Stimulated activated CD4-positive, alpha-beta T cell treated with anti-CD3 and anti-CD28 coated beads, Interleukin-15, amount 100 ng/mL, for 48 hours (primary cell): ENCODE measurements at regions not wholly inside any gene's neighbourhood (a gene's known extent, or its start where the extent isn't known, plus 50 kb on each side); places are given as distances from the start of the nearest gene placed in this dataset.
"Not testable (repeated sequence)": the region's sequence is repeated elsewhere in the genome, so short reads cannot be mapped to it uniquely, and the experiment has no call there.

Experiments
- DNase-seq, 2 donors: peaks; one replicate each; pipeline ENCODE4 v3.0.0-alpha.2; 2020; ENCODE audit warnings: low read depth in 2 of 2

DNA sequence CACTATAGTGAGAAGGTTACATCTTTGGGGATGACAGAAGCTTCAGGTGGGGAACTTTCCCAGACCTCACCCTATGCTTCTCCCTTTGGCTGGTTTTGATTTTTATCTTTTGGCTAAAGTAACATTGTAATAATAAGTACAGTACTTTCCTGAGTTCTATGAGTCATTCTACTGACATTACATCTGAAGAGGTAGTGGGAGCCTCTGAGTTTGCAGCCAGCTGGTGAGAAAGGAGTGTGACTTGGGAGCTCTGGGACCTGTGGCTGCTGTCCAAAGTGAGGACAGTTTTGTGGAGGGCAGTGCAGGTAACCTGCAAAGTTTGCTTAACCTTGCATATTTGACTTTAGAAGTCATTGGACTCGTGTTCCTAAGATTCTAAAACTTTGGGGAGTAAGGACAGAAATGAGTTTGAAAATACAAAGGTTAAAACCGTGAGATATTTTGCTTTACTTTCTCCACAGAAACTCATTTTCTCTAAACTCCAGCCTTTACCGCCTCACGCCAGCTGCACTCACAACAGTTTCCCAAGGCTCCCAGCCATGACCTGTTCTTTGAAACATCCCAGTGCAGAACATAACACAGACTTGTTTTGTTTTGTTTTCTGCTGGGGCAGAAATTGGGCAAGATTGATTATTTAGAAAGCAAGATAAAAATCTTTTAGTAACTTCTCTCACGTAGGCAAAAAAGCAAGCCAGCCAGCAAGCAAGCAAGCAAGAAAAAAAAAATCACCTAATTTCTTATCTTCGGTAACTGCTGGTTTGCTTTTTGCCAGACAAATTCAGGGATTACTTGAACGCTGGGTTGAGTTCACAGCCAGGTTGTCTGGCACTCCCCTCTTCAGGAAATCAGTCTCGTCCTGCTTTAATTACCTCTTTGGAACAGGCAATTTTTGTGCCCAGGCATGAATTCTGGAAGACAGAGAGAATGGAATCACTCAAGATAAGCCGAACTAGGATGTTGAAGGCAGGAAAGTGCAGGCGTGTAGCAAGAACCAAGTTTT is 478.3 kb upstream of the ISX start:
- DNase-seq: no peak

DNA sequence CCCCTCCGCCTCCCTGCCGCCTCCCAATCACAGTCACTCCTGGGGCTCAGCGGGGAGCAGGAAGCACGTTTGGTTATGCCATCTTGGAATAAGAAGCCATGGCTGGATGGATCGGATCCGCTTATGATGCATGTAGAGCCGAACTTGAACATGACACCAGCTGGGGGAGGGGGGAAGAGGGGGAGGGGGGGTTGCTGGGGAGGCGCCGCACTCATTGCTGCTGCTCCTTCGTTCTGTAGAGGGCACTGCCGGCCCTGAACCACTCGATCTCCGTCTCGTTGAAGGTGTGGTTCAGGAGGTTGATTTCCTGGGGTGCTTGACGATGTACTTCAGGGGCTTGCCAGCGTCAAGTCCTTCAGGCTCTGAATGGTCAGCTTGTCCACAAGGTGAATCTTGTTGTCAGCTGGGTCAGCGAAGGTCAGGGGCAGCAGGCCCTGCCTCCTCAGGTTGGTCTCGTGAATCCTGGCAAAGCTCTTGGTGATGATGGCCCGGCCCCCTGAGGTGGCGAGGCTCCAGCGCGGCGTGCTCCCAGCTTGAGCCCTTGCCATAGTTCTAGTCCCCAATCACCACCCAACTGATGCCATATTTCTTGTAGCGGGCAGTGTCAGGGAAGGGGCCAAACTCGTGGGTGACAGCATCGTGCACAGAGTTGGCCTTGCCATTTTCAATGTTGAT is 476.9 kb upstream of the ISX start:
- DNase-seq: no peak

DNA sequence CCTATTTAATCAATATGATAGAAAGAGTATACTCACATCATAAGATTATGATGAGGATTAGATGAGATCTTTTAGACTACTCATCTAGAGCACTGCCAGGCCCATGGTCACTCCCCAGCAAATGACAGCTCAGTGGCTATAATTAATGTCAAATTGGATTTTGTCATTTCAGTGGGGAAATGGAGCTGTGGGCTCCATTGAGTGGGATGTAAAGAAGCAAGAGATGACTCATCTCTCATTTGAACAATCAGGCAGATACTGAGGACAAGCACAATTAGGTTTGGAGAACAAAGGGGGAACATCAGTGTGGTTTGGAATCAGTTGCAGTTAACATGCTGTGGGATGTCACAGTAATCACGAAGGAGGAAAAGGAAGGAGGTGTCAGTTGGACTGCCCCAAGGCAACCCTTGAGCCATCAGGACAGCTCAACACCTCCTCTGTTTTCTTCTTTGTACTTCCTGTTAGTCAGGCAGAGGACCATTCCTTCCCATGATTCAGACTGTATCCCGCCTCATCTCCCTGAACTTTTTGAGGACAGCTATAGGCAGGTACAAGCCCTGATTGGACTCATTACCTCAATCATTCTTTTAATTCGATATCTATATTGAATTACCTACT is 473.7 kb upstream of the ISX start:
- no peak for DNase-seq

DNA sequence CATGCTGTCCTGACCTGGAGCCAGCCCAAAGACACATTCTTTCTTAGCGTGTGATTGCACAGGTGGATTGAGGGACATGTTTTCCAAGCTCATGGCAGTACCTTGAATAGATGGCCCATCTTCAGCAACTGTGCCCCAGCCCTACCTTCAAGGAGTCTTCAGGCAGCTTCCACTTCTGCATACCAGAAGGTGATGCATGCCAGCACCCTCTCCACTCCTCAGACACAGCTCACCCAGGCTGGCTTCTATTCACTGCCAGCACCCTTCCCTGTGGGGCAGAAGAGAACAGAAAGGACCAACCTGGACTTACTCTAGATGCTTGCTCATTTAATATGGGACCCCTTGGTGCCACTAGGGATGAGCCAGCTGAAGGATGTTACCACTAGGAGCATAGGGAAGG is 466.4 kb upstream of the ISX start:
- DNase-seq: no peak

DNA sequence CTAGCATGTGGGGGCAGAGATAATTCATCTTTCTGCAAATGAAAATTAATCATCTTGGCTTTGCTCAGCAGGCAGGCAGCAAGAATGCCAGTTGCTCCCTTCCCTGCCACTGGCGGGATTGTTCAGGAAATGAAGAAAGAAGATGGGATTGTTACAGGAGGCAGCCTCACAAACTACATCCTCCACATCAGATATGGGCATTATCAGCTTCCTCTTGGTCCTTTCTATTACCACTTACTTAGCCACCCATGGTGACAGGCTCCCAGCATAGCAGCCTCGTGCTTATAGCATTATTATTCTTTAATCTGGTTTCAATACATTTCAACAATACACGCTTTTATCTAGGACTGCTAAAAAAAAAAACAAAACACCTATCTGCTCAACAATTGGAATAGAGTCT is 461.6 kb upstream of the ISX start:
- no peak for DNase-seq

DNA sequence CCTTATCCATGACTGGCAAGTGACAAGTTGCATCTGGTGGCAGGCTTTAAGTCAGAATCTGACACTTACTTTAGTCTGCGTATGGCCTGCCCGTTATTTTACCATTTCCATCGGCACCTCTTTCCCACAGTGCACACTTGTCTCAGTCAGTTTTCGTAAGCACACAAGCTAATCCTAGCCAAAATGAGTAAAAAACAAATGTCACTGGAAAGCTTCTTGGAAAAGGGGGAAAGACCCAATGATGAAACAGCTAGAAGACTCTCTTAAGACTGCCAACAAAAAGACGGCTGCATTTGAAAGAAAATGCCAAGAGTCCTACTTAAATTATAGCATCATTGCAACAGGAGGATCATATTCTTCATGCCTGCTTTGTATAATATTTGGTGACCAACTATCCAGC is 457.9 kb upstream of the ISX start:
- no peak for DNase-seq

DNA sequence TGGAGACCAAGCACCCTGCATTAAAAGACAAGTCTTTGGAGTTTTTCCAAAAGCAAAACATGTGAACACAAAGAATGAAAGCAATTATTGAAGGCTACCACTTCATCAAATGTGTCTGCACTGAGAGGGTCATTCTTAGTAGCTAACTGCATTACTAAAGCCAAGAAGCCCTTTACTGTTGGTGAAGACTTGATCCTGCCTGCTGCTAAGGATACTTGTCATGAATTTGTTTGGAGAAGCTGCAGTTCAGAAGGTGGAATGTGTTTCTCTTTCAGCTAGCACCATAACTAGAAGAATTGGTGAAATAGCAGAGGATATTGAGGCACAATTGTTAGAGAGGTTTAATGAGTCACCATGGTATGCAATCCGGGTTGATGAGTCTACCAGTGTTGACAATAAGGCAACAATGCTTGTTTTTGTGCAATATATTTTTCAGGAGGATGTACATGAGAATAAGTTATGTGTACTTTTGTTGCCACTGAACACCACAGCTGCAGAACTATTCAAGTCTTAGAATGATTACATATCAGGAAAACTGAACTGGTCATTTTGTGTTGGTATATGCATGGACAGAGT is 457.3 kb upstream of the ISX start:
- no peak for DNase-seq

DNA sequence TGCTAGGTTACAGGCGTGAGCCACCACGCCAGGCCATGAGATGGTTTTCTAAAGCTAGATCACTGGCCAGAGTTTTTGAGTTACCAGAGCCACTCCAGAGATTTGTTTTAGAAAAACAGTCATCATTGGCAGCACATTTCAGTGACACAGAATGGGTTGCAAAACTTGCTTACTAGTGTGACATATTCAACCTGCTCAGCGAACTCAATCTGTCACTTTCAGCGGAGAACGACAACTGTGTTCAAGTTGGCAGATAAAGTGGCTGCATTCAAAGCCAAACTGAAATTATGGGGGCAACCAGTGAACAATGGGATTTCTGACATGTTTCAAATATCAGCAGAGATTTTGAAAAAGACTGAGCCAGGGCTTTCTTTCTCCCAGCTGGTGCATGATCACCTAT is 456.3 kb upstream of the ISX start:
- DNase-seq: no peak

DNA sequence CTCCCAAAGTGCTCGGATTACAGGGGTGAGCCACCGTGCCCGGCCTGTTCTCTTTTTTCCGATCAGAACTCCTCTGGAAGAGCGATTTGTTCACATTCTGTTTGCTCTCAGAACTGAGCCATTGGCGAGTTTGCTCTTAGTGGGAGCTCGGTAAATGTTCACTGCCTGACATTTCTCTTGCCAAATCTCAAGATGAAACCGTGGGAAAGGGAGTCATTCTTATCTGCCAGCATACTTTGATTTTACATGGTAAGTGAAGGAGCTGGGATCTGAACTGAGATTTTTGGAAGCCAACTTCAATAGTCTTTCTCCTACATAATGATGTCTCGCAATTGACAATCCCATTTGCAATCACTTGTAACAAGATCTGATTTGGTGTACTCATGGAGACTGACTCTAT is 445.8 kb upstream of the ISX start:
- DNase-seq: no peak

DNA sequence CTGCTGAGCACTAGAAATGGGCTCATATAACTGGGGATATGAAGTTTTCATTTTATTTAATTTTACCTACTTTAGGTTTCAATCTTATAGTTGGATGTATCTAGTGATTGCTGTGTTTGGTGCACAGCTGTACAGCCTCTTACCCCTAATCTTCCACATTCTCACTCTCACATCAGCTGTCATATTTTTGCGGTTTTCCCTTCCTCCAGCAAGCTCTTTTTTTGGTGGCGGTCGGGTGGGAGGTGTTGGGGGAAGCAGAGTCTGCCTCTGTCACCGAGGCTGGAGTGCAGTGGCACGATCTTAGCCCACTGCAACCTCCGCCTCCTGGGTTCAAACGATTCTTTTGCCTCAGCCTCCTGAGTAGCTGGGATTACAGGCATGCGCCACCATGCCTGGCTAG is 445.1 kb upstream of the ISX start:
- DNase-seq: no peak

DNA sequence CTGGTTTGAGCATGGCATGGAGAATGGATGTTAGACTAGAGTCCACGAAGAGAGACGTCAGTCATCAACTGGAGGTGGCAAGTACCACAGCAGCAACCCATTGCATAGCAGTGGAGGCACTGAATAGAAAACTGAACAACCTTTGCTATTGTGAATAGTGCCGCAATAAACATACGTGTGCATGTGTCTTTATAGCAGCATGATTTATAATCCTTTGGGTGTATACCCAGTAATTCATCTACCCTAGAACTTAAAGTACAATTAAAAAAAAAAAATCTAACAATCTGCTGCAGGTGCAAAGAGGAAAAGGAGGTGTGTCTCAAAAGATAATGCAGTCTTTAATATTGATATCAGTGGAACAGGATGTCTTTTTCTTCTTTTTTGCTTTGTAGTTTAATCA is 443.4 kb upstream of the ISX start:
- DNase-seq: no peak

DNA sequence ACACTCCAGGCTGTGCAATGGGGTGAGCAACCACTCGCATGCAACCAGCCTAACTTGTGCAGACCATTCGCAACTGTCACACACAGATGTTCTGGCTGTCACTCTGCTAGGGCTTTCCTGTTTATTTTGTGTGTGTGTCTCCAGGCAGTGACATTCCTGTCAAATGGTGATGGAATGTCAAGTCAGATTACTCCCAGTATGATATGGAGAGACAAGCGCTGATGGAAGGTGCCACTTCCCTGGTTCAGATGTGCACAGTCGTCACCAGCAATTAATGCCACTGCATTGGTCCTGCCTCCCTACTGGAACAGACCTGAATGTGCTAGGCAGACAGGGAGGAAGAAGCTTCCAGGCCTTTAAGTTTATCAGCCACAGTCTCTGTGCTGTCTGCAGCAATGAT is 442.4 kb upstream of the ISX start:
- DNase-seq: no peak

DNA sequence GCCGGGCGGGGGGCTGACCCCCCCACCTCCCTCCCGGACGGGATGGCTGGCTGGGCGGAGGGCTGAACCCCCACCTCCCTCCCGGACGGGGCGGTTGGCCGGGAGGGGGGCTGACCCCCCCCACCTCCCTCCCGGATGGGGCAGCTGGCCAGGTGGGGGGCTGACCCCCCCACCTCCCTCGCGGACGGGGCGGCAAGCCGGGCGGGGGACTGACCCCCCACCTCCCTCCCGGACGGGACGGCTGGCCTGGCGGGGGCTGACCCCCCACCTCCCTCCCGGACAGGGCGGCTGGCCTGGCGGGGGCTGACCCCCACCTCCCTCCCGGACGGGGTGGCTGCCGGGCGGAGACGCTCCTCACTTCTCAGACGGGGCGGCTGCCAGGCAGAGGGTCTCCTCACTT is 440.1 kb upstream of the ISX start:
- not testable (repeated sequence) for DNase-seq

DNA sequence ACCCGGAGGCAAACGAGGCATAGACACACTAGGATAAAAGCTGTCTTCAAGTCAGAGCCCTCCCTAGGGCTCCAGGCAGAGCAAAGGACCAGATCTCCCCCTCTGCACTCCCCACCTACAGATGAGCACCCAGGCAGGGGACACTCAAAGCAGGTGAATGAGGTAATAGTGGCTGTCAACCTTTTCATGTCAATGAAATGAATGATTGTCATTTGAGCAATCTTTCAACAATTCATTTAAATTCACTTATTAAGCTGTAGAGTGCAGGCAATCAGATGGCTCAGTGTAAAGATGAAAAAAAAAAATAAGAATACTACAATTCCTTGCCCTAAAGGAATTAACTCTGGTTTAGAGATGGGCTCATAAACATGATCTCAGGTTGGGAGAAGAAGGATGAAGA is 427.8 kb upstream of the ISX start:
- no peak for DNase-seq

DNA sequence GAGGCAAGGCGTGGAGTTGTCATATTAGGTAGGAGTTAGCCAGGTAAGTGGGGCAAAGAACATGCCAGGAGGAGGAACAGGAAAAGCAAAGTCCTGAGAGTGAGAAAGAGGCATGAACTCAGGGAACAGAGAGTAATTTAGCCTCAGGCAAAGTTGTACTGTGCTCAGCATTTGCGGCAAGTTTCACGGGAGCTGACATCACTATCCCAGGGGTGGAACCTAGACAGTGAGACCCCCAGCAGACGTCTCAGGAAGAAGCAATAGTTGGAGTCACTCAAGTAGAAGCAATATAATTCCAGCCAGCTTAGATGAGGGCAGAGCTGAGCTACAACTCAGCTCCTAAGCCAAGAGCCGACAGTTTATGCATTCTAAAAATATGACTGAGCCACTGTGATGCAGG is 426.0 kb upstream of the ISX start:
- DNase-seq: no peak

DNA sequence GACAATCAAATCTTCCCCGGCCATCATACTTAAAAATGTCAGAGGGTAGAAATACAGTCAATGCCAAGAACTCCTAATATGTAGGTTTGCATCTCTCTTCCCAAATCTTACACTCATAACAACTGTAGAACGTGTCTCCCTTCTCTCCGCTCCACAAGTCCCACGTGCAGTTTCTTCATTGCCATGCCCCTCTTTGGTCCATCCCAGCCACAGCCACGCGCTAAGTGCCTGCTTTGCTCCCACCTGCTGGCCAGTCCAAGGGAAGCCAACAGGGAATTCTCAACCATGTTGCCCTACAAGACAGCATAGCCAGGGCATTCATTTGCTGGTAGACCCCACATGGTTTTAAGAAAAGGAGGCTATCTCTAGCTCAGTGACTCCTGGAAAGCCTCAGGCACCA is 420.6 kb upstream of the ISX start:
- DNase-seq: no peak

DNA sequence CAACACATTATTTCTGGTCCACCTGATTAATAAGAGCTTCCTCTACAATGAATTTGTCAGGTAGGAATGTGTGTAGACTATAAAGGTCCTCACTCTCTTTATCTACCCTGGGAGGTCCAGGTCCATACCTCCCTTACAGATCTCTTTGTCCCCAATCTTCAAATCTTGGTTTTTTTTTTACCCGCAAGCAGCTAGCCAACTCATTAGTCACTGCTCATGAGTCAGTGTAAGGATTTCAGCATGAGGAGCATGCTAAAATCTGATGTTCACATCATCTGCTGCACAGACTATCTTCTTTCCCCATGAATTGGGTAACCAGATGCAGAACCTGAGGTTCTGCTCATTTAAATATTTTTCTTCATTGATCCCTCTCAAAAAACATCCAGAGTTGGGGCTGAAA is 397.0 kb upstream of the ISX start:
- DNase-seq: no peak

DNA sequence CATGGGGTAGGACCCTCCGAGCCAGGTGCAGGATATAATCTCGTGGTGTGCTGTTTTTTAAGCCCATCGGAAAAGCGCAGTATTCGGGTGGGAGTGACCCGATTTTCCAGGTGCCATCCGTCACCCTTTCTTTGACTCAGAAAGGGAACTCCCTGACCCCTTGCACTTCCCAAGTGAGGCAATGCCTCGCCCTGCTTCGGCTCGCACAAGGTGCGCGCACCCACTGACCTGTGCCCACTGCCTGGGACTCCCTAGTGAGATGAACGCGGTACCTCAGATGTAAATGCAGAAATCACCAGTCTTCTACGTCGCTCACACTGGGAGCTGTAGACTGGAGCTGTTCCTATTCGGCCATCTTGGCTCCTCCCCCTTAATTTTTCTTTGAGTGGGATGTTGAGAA is 382.9 kb upstream of the ISX start:
- not testable (repeated sequence) for DNase-seq

DNA sequence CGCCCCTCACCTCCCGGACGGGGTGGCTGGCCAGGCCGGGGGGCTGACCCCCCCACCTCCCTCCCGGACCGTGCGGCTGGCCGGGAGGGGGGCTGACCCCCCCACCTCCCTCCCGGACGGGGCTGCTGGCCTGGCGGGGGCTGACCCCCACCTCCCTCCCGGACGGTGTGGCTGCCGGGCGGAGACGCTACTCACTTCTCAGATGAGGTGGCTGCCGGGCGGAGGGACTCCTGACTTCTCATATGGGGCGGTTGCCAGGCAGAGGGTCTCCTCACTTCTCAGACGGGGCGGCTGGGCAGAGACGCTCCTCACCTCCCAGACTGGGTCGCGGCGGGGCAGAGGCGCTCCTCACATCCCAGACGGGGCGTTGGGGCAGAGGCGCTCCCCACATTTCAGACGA is 381.7 kb upstream of the ISX start:
- DNase-seq: not testable (repeated sequence)

DNA sequence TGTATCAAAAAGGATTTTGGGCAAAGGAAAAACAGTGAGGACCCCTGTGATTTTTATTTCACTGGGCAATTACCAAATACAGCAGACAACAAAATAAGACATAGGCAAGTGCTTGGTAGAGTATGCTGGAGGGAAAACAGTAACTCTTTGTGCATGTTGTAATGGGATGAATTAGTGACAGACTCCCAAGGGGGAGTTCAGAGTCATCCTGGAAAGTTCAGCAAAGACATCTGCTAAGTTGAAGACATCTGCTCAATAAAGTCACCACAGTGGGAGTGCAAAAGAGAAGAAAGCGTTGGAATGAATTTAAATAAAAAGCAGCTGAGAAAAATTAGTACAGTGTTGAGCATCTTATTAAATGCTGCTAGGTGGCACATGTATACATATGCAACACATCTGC is 378.8 kb upstream of the ISX start:
- no peak for DNase-seq

DNA sequence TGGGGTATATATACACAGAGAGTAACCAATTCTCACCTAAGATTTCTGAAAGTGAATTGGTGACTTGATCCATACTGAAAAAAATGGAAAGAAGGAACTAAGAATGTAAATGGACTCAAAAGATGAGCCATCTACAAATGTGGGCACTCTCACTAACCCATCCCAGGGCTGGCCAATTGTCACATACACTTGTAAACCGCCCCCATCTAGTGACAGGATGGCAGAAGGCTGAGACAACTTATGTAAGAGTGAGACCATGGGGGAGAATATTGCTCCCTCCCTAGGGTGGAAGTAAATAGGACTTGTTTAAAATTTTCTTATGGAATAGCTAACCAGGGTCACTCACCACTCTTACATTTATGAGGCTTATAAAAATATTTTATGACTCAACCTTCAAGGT is 377.1 kb upstream of the ISX start:
- no peak for DNase-seq

DNA sequence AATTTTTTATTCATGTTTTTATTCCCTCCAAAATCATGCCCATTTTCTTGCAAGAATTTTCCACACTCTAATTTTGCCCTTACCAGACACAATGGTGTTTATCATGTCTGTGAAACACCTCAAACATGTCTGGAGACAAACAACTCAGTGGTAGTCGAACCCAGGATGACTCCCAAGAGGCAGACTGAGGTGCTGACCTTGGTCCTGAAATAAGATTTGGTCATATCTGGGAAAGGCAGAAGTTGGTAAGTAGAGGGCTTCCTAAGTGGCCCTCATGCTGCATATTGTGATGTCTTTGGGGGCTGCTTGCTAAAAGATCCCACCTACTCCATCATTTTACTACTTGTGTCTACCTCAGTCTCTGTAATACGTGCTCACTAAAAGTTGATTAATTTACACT is 369.4 kb upstream of the ISX start:
- DNase-seq: no peak

DNA sequence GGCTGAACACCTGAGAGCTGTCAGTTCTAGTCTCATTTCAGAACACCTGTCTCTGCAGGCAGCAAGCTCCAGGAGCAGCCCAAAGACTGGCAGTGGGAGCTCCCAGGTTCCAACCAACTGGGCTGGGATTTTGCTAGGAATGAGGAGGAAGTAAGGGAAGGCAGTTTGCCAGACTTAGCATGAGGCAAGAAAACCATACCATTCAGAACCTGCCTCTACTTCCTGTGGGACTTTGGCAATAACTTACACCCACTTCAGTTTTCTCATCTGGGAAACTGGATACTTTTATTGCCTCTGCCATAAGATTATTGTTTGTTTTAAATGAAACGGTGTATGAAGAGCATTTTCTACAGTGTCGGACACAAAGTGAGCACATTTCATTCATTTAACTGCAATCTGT is 363.7 kb upstream of the ISX start:
- no peak for DNase-seq
